GM19240 (cell line): ENCODE measurements at regions not wholly inside any gene's neighbourhood (a gene's known extent, or its start where the extent isn't known, plus 50 kb on each side); places are given as distances from the start of the nearest gene placed in this dataset.
"Not testable (repeated sequence)": the region's sequence is repeated elsewhere in the genome, so short reads cannot be mapped to it uniquely, and the experiment has no call there.

ENCODE experiments used
- DNase-seq: peaks from one replicate; pipeline ENCODE4 v3.0.0; 2011; ENCODE audit warnings: low spot score; ENCODE audit not compliant: insufficient read length

- DNase-seq = no peak
These were observed 112.1 kb downstream of the CENPF start for GRCh38 chr1:214715126-214715525.

GRCh38 chr1:214717351-214717750, 114.4 kb downstream of the CENPF start:
- no peak for DNase-seq

GRCh38 chr1:214718724-214719123, 115.7 kb downstream of the CENPF start:
- no peak for DNase-seq

GRCh38 chr1:214719207-214719606, 116.2 kb downstream of the CENPF start:
- DNase-seq = no peak

DNA sequence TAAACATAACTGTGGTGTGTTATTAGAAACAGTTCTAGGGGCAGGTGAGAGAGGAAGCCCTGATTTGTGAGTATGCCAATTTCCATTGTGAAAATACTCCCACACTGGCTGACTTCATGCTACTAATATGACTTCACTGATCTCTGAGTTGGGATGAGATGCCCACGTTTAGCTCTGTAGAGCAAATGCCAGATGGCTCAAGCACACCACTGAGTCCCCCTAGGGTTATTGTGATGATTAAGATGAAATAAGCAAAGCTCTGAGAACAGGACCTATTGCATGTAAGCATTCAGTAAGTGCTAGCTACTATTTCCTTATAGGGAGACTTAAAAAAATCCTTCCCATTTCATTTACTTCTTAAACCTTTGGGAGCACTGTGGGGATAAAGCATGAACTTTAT, 117.6 kb downstream of the CENPF start:
- DNase-seq = no peak

DNA sequence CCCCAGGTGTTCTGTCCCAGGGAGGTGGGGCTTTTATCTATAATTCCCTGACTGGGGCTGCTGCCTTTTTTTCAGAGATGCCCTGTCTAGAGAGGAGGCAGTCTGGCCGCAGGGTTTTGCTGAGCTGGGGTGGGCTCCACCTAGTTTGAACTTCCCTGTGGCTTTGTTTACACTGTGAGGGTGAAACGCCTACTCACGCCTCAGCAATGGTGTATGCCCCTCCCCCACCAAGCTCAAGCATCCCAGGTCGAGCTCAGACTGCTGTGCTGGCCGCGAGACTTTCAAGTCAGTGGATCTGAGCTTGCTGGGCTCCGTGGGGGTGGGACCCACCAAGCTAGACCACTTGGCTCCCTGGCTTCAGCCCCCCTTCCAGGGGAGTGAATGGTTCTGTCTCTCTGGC, 124.3 kb downstream of the CENPF start:
- no peak for DNase-seq

GRCh38 chr1:214739621-214740238, 136.7 kb downstream of the CENPF start:
- DNase-seq = no peak

DNA sequence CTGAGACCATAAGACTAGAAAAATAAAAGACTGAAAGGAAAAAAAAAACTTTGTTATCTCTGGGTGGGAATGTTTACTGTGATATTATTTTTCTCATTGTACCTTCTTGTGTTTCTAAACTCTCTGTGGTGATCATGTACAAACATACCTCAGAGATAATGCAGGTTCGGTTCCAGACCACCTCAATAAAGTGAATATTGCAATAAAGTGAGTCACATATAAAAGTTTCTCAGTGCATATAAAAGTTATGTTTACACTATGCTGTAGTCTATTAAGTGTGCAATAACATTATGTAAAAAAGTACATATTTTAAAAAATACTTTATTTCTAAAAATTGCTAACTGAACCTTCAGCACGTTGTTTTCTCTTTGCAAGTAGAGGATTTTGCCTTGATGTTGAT, 137.5 kb downstream of the CENPF start:
- no peak for DNase-seq

GRCh38 chr1:214747050-214747635, 144.1 kb downstream of the CENPF start:
- no peak for DNase-seq

GRCh38 chr1:214753236-214753852, 150.3 kb downstream of the CENPF start:
- no peak for DNase-seq

GRCh38 chr1:214761030-214761429, 158.0 kb downstream of the CENPF start:
- DNase-seq = no peak

DNA sequence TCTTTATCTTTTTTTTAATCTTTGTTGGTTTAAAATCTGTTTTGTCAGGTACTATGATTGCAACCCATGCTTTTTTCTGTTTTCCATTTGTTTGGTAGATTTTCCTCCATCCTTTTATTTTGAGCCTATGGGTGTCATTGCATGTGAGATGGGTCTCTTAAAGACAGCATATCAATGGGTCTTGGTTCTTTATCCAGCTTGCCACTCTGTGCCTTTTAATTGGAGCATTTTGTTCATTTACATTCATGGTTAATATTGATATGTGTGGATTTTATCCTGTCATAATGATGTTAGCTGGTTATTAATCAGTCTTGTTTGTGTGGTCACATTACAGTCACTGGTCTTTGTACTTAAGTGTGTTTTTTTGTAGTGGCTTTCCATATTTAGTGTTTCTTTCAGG, 159.9 kb downstream of the CENPF start:
- no peak for DNase-seq

DNA sequence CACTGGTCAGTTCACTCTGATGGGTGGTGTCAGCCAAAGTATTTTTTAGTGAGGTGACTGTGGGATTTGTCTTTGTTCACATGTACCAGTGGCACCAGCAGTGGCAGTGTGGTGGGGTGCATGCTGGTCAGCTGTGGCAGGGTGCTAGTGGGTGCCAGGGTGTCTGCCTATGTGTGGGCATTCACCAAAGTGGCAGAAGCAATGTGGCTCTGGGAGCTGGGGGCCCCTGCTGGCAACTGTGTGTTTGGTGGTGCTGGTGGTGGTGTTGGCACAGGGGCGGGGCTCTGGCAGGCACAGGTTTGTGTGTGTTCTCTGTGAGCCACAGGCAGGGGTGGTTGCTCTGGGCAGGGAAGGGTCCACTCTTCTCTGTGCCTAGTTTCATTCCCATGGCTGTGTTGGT, 161.5 kb downstream of the CENPF start:
- DNase-seq = no peak

DNA sequence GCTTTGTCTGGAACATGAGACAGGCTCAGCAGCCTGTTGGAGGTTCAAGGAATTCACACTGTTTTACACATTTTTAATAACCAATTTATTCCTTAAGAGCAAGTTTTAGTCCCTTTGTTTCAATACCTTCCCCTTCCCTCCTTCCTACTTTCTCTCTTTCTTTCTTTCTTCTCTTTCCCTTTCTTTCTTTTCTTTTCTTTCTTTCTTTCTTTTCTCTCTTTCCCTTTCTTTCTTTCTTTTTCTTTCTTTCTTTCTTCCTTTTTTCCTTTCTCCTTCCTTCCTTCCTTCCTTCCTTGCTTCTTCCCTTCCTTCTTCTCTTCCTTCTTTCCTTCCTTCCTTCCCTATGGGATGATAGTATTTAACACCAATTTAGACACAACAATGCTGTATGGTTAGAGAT, 164.2 kb downstream of the CENPF start:
- no peak for DNase-seq

GRCh38 chr1:214769666-214770065, 166.7 kb downstream of the CENPF start:
- not testable (repeated sequence) for DNase-seq

- no peak for DNase-seq
These were observed 174.4 kb downstream of the CENPF start for GRCh38 chr1:214777364-214777763.

- DNase-seq = no peak
These were observed 189.0 kb downstream of the CENPF start for GRCh38 chr1:214791961-214792360.

GRCh38 chr1:214792527-214793186, 189.7 kb downstream of the CENPF start:
- DNase-seq = no peak

DNA sequence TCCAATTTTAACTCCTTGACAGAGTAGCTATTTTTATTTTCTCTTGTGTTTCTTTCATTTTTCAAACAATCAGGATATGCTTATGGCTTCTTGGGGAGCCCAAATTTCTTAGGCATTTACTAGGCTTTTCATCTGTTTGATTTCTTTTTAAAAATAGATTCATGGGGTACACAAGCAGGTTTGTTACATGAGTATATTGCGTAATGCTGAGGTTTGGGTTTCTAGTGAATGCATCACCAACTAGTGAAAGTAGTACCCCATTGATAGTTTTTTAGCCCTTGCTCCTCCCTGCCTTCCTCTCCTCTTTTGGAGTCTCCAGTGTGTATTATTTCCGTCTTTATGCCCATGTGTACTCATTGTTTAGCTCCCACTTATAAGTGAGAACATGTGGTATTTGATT, 190.7 kb downstream of the CENPF start:
- DNase-seq = no peak

GRCh38 chr1:214801191-214801590, 198.2 kb downstream of the CENPF start:
- no peak for DNase-seq

DNA sequence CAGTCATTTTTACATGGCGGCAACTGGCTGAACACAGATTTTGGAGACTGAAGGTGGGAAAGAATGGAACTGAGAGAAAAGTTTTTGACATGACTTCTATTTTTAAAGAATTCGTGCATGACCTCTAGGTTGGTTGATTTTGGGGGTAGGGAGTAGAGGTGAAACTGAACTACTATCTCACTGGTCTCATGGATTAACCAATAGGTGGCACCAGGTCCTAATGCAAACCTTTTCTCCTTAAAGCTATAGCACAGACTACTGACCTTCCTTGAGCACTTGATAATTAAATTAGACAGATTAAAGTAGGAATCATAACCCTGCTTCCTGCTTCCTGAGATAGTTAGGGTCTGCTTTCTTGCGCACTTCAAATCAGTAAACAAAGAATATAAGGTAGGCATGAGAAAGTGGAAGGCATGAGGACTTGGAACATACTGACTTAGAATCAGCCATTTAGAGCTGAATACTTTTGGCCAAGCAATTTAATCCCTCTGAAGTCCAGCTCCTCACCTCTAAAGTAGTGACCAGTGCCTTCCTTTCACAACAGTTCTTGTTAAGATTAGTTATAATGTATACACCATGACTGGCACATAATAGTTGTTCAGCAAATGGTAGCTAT, 206.0 kb downstream of the CENPF start:
- DNase-seq = no peak

GRCh38 chr1:214816603-214817002, 213.6 kb downstream of the CENPF start:
- DNase-seq = no peak
